ENCODE measurements at regions not wholly inside any gene's neighbourhood (a gene's known extent, or its start where the extent isn't known, plus 50 kb on each side); places are given as distances from the start of the nearest gene placed in this dataset.

GRCh38 chr9:129374651-129375050 is 196.6 kb upstream of the IER5L start:
- TF ChIP-seq CTCF (IDR thresholded peaks at IDR 0.05): no peak
- TF ChIP-seq ZFX (IDR thresholded peaks at IDR 0.05; ENCODE audit: borderline replicate concordance): no peak

Measured in 22Rv1 (cell line).